ENCODE measurements at regions not wholly inside any gene's neighbourhood (a gene's known extent, or its start where the extent isn't known, plus 50 kb on each side); places are given as distances from the start of the nearest gene placed in this dataset.

- in situ Hi-C loops (cut with MboI) (no loop called here), intact Hi-C loops (cut with micrococcal nuclease; ENCODE audit: unreplicated experiment) (no loop called here)
- no peaks in the 10 kb centered on the region for H3K36me3 ChIP-seq (ENCODE audit: control insufficient read depth in 2 of 2, insufficient read depth in 2 of 2, low read length in 1 of 2)
- no peak overlapping the region for H2AFZ ChIP-seq (ENCODE audit: control insufficient read depth, low read depth, low read length)
- no peak overlapping the region for H3K27ac ChIP-seq (ENCODE audit: control insufficient read depth, insufficient read depth)
- POLR2A ChIA-PET: interaction anchor here (0.6 kb wide), 1 partner anchor 143 kb away, joined by 3 read pairs; no protein-coding TSS in a partner anchor
- no TSS peak for BruUV-seq (replicated peaks)
- no peaks in the 10 kb centered on the region for H3K27me3 ChIP-seq (replicated peaks in 1 of 2; ENCODE audit: control insufficient read depth in 2 of 2, insufficient read depth in 2 of 2, low read length in 1 of 2)
- no peak overlapping the region for H3K4me3 ChIP-seq
- H4K20me1 ChIP-seq (ENCODE audit: control insufficient read depth, insufficient read depth): no peaks in the 10 kb centered on the region
- TF ChIP-seq BRCA1 (IDR thresholded peaks at IDR 0.05; ENCODE audit: low read depth, low read length) (no peak), SUZ12 (IDR thresholded peaks at IDR 0.05; ENCODE audit: unreplicated experiment) (no peak), IKZF1 (conservative IDR thresholded peaks at IDR 0.05) (no peak)
- H3K4me2 ChIP-seq (ENCODE audit: control insufficient read depth, insufficient read depth): no peak overlapping the region
- 95% methylated on average over 4 of the region's 4 CpGs for WGBS (ENCODE audit: insufficient coverage, insufficient replicate concordance, low lambda C conversion rate, missing lambda C conversion rate)
- RAD21 ChIA-PET (ENCODE audit: unreplicated experiment): no interaction called here
- CTCF ChIA-PET: no interaction called here
- no peaks in the 10 kb centered on the region for H3K79me2 ChIP-seq (ENCODE audit: control insufficient read depth, insufficient read depth, low read length)
- DNase-seq (ENCODE audit: low read depth, low spot score) (no peak), ATAC-seq (no peak), FAIRE-seq (no peak)
- no peak overlapping the region for H3K9ac ChIP-seq (ENCODE audit: control insufficient read depth, insufficient read depth, low read length)
- SMC1A ChIA-PET (ENCODE audit: uncharacterized antibody, unreplicated experiment): interaction anchor here (1.0 to 1.5 kb wide), 3 partner anchors 9 to 328 kb away, joined by 3 to 5 read pairs (median 4); no protein-coding TSS in a partner anchor
- no peaks in the 10 kb centered on the region for H3K9me3 ChIP-seq (replicated peaks; ENCODE audit: control insufficient read depth, insufficient read depth, low read length)
- H3K4me1 ChIP-seq (ENCODE audit: control insufficient read depth, insufficient read depth, low read length): no peaks in the 10 kb centered on the region
Observed at GRCh38 chr12:32015036-32015435, 55.8 kb downstream of the RESF1 start.

- no peak for TF ChIP-seq PAX5 (IDR thresholded peaks at IDR 0.05; ENCODE audit: borderline replicate concordance, low read depth, low read length)
- TF ChIP-seq CHD4 (IDR thresholded peaks at IDR 0.05): no peak
- no peak for TF ChIP-seq HDAC2 (IDR thresholded peaks at IDR 0.05)
- TF ChIP-seq SRF (IDR thresholded peaks at IDR 0.05; ENCODE audit: low read depth in 2 of 2, low read length in 2 of 2): no peak
- TF ChIP-seq RB1 (IDR thresholded peaks at IDR 0.05; ENCODE audit: borderline replicate concordance): no peak
- TF ChIP-seq RAD51 (IDR thresholded peaks at IDR 0.05): no peak
- TF ChIP-seq ATF7 (IDR thresholded peaks at IDR 0.05; ENCODE audit: low read depth): no peak
- TF ChIP-seq ZBTB4 (CRISPR knock-in tag; IDR thresholded peaks at IDR 0.05): no peak
- TF ChIP-seq ZBED1 (IDR thresholded peaks at IDR 0.05; ENCODE audit: borderline replicate concordance): no peak
- FAIRE-seq (no peak), ATAC-seq (no peak), DNase-seq (ENCODE audit: low read depth, low spot score) (no peak)
- in situ Hi-C loops (cut with MboI): no loop called here
- no TSS peak for BruUV-seq (replicated peaks)
- WGBS (ENCODE audit: insufficient coverage, insufficient replicate concordance, low lambda C conversion rate, missing lambda C conversion rate): 96% methylated on average over 3 of the region's 3 CpGs
- Histone ChIP-seq H4K20me1 (ENCODE audit: control insufficient read depth, insufficient read depth) (no peaks in the 10 kb centered on the region), H3K9ac (ENCODE audit: control insufficient read depth, insufficient read depth, low read length) (no peak overlapping the region), H3K9me3 (replicated peaks; ENCODE audit: control insufficient read depth, insufficient read depth, low read length) (no peaks in the 10 kb centered on the region), H3K79me2 (ENCODE audit: control insufficient read depth, insufficient read depth, low read length) (no peaks in the 10 kb centered on the region), H3K27me3 (replicated peaks in 1 of 2; ENCODE audit: control insufficient read depth in 2 of 2, insufficient read depth in 2 of 2, low read length in 1 of 2) (no peaks in the 10 kb centered on the region), H2AFZ (ENCODE audit: control insufficient read depth, low read depth, low read length) (no peak overlapping the region), H3K4me3 (no peak overlapping the region), H3K4me1 (ENCODE audit: control insufficient read depth, insufficient read depth, low read length) (no peaks in the 10 kb centered on the region), H3K4me2 (ENCODE audit: control insufficient read depth, insufficient read depth) (no peak overlapping the region), H3K36me3 (ENCODE audit: control insufficient read depth in 2 of 2, insufficient read depth in 2 of 2, low read length in 1 of 2) (no peaks in the 10 kb centered on the region), H3K27ac (ENCODE audit: control insufficient read depth, insufficient read depth) (no peak overlapping the region)
- RAD21 ChIA-PET (ENCODE audit: unreplicated experiment): no interaction called here
- CTCF ChIA-PET: no interaction called here
- SMC1A ChIA-PET (ENCODE audit: uncharacterized antibody, unreplicated experiment): no interaction called here
- intact Hi-C loops (cut with micrococcal nuclease; ENCODE audit: unreplicated experiment): no loop called here
- POLR2A ChIA-PET: no interaction called here
Observed at GRCh38 chr12:32016680-32017482, 57.7 kb downstream of the RESF1 start.

Measured in GM12878 (cell line).